Liver (tissue), 8 donors: ENCODE measurements at regions not wholly inside any gene's neighbourhood (a gene's known extent, or its start where the extent isn't known, plus 50 kb on each side); places are given as distances from the start of the nearest gene placed in this dataset.

Experiments used
- DNase-seq: peaks from one replicate; pipeline ENCODE4 v3.0.0-alpha.2; 2017; ENCODE audit warnings: low spot score
- H3K27ac ChIP-seq, 2 donors: one replicate each; pipeline ENCODE4 v1.7.0; 2013; ENCODE audit warnings: inconsistent platforms in 2 of 2, low read length in 2 of 2, control low read depth in 1 of 2, low read depth in 1 of 2, mild to moderate bottlenecking in 1 of 2
- H3K27me3 ChIP-seq, 4 donors: one replicate each; pipeline versions ENCODE4 v1.6.1 to v1.7.0; 2013; ENCODE audit warnings: low read length in 3 of 4, inconsistent platforms in 1 of 4, mild to moderate bottlenecking in 1 of 4, moderate library complexity in 1 of 4; ENCODE audit not compliant: control insufficient read depth in 4 of 4, insufficient read depth in 4 of 4
- H3K36me3 ChIP-seq, 4 donors: one replicate each; pipeline versions ENCODE4 v1.6.1 to v1.7.0; 2013; ENCODE audit warnings: low read length in 3 of 4, mild to moderate bottlenecking in 3 of 4, low read depth in 1 of 4, moderate library complexity in 1 of 4; ENCODE audit not compliant: control insufficient read depth in 4 of 4, insufficient read depth in 3 of 4
- H3K4me1 ChIP-seq, 4 donors: one replicate each; pipeline versions ENCODE4 v1.6.1 to v1.7.0; 2013; ENCODE audit warnings: low read length in 3 of 4, mild to moderate bottlenecking in 3 of 4, moderate library complexity in 1 of 4; ENCODE audit not compliant: control insufficient read depth in 4 of 4, insufficient read depth in 4 of 4
- H3K4me3 ChIP-seq, 3 donors: one replicate each; pipeline versions ENCODE4 v1.6.1 to v1.7.0; 2013; ENCODE audit warnings: low read length in 3 of 3, control low read depth in 1 of 3, low read depth in 1 of 3, mild to moderate bottlenecking in 1 of 3
- H3K9ac ChIP-seq, 2 donors: one replicate each; pipeline ENCODE4 v1.7.0; 2013; ENCODE audit warnings: low read length in 2 of 2, mild to moderate bottlenecking in 2 of 2, moderate library complexity in 2 of 2, control low read depth in 1 of 2, low read depth in 1 of 2
- H3K9me3 ChIP-seq, 4 donors: one replicate each; pipeline versions ENCODE4 v1.6.1 to v1.7.0; 2013; ENCODE audit warnings: low read length in 3 of 4; ENCODE audit not compliant: control insufficient read depth in 4 of 4
- EGR1 ChIP-seq, 2 donors: IDR thresholded peaks; 2 replicates each; pipeline ENCODE4 v1.6.1; 2016 to 2018; ENCODE audit warnings: antibody characterized with exemption in 2 of 2, low read depth in 2 of 2
- FOXA1 ChIP-seq: IDR thresholded peaks from 2 replicates; pipeline ENCODE4 v1.6.1; 2016; ENCODE audit warnings: antibody characterized with exemption
- FOXA2 ChIP-seq: IDR thresholded peaks from 2 replicates; pipeline ENCODE4 v1.6.1; 2016; ENCODE audit warnings: antibody characterized with exemption
- GABPA ChIP-seq, 2 donors: IDR thresholded peaks in 1 of 2; conservative IDR thresholded peaks in 1 of 2; 2 replicates each; pipeline ENCODE4 v1.6.1; 2016; ENCODE audit warnings: antibody characterized with exemption in 2 of 2, mild to moderate bottlenecking in 1 of 2, moderate library complexity in 1 of 2
- HNF4A ChIP-seq, 2 donors: conservative IDR thresholded peaks; 2 replicates each; pipeline ENCODE4 v1.6.1; 2016; ENCODE audit warnings: antibody characterized with exemption in 2 of 2, mild to moderate bottlenecking in 2 of 2
- HNF4G ChIP-seq: IDR thresholded peaks from 2 replicates; pipeline ENCODE4 v1.6.1; 2016; ENCODE audit warnings: antibody characterized with exemption
- NR2F2 ChIP-seq: IDR thresholded peaks from 2 replicates; pipeline ENCODE4 v1.6.1; 2016; ENCODE audit warnings: antibody characterized with exemption
- RAD21 ChIP-seq, 2 donors: IDR thresholded peaks; 2 replicates each; pipeline ENCODE4 v1.6.1; 2016; ENCODE audit warnings: antibody characterized with exemption in 2 of 2, mild to moderate bottlenecking in 2 of 2
- RXRA ChIP-seq, 2 donors: IDR thresholded peaks; 2 replicates each; pipeline ENCODE4 v1.6.1; 2017 to 2018; ENCODE audit warnings: antibody characterized with exemption in 2 of 2, mild to moderate bottlenecking in 1 of 2
- TAF1 ChIP-seq: conservative IDR thresholded peaks from 2 replicates; pipeline ENCODE4 v1.6.1; 2016; ENCODE audit warnings: antibody characterized with exemption, mild to moderate bottlenecking
- YY1 ChIP-seq: IDR thresholded peaks from 2 replicates; pipeline ENCODE4 v1.6.1; 2016; ENCODE audit warnings: antibody characterized with exemption, mild to moderate bottlenecking
- WGBS: extraction: QIAGEN DNeasy Blood & Tissue Kit; methylation state at CpG from one replicate; pipeline ENCODE4 v1.1.7; 2013; 5-methylcytosine and 5-hydroxymethylcytosine counted together
- TF ChIP-seq, protein P1 (sequence below): IDR thresholded peaks from 2 replicates; pipeline ENCODE4 v1.6.1; 2016; ENCODE audit warnings: antibody characterized with exemption
- TF ChIP-seq, protein P2 (sequence below): fragments of 150-350 bp; IDR thresholded peaks from 2 replicates; pipeline ENCODE4 v1.5.1; 2017; ENCODE audit warnings: improper control_type of control experiment, low read depth, low read length; ENCODE audit not compliant: missing input control
- TF ChIP-seq, protein P3 (sequence below): IDR thresholded peaks from 2 replicates; pipeline ENCODE4 v1.6.1; 2016; ENCODE audit warnings: antibody characterized with exemption
- donor health status: healthy.
- donor health status: healthy.
- donor health status: healthy.
- donor health status: healthy.
- donor health status: healthy.

DNA sequence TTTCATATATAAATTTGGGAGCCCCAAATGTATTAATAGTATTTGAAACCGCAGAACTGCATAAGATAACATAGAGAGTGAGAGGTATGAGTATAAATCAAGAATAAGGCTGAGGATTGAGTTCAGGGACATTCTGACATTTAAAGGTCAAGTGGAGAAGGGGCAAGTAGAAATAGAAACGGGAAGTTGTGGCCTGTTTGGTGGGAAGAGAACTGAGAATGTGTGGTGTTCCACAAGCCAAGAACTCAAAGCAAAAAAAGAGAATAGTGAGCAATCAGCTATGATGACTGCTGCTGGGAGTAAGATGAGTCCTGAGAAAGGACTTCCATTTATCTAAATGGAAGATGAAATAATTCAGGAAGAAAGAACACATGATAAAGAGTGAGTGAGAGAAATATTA, 418.4 kb downstream of the CD109 start:
- Histone ChIP-seq H3K9me3 (no peaks in the 10 kb centered on the region), H3K9ac (no peak overlapping the region), H3K4me1 (no peaks in the 10 kb centered on the region), H3K27me3 (peaks cover 0 to 4% (median 0%) of the 10 kb centered on the region in 4 donors), H3K4me3 (no peak overlapping the region), H3K36me3 (no peaks in the 10 kb centered on the region), H3K27ac (no peak overlapping the region)
- WGBS: 67% methylated on average over 2 of the region's 2 CpGs
- DNase-seq: no peak
- TF ChIP-seq RXRA (IDR thresholded peaks at IDR 0.05): no peak
- TF ChIP-seq FOXA1: no peak
- TF ChIP-seq, protein P1, sequence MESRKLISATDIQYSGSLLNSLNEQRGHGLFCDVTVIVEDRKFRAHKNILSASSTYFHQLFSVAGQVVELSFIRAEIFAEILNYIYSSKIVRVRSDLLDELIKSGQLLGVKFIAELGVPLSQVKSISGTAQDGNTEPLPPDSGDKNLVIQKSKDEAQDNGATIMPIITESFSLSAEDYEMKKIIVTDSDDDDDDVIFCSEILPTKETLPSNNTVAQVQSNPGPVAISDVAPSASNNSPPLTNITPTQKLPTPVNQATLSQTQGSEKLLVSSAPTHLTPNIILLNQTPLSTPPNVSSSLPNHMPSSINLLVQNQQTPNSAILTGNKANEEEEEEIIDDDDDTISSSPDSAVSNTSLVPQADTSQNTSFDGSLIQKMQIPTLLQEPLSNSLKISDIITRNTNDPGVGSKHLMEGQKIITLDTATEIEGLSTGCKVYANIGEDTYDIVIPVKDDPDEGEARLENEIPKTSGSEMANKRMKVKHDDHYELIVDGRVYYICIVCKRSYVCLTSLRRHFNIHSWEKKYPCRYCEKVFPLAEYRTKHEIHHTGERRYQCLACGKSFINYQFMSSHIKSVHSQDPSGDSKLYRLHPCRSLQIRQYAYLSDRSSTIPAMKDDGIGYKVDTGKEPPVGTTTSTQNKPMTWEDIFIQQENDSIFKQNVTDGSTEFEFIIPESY: no peak
- TF ChIP-seq, protein P2, sequence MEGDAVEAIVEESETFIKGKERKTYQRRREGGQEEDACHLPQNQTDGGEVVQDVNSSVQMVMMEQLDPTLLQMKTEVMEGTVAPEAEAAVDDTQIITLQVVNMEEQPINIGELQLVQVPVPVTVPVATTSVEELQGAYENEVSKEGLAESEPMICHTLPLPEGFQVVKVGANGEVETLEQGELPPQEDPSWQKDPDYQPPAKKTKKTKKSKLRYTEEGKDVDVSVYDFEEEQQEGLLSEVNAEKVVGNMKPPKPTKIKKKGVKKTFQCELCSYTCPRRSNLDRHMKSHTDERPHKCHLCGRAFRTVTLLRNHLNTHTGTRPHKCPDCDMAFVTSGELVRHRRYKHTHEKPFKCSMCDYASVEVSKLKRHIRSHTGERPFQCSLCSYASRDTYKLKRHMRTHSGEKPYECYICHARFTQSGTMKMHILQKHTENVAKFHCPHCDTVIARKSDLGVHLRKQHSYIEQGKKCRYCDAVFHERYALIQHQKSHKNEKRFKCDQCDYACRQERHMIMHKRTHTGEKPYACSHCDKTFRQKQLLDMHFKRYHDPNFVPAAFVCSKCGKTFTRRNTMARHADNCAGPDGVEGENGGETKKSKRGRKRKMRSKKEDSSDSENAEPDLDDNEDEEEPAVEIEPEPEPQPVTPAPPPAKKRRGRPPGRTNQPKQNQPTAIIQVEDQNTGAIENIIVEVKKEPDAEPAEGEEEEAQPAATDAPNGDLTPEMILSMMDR: no peak
- TF ChIP-seq, protein P3, sequence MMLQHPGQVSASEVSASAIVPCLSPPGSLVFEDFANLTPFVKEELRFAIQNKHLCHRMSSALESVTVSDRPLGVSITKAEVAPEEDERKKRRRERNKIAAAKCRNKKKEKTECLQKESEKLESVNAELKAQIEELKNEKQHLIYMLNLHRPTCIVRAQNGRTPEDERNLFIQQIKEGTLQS: no peak
- TF ChIP-seq HNF4A (conservative IDR thresholded peaks at IDR 0.05): no peak
- no peak for TF ChIP-seq YY1
- TF ChIP-seq HNF4G: no peak
- TF ChIP-seq GABPA (IDR thresholded peaks at IDR 0.05 in 1 of 2, conservative IDR thresholded peaks at IDR 0.05 in 1 of 2): no peak
- TF ChIP-seq TAF1: no peak
- TF ChIP-seq FOXA2: no peak
- no peak for TF ChIP-seq EGR1 (IDR thresholded peaks at IDR 0.05; ENCODE audit: low read depth in 2 of 2)

DNA sequence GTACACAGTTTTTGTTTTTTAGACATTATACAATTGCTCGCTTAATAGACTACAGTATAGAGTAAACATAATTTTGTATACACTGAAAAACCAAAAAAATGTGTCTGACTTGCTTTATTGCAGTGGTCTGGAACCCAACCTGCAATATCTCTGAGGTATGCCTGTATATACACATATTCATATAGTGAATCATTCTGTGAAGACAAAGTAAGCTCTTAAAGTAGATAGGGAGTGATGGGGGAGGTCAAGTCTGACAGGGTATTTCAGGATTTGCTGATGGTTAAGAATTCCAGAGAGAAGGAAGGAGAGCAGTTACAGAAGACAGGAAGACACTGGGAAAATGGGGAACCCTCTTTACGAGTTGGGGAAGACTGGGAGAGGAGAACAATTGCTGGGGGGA, 417.9 kb downstream of the CD109 start:
- 71% methylated on average over 2 of the region's 2 CpGs for WGBS
- no peak for TF ChIP-seq RAD21 (IDR thresholded peaks at IDR 0.05)
- no peak for TF ChIP-seq YY1
- TF ChIP-seq, protein P3: no peak
- TF ChIP-seq, protein P1: no peak
- TF ChIP-seq, protein P2: no peak
- no peak for TF ChIP-seq GABPA (IDR thresholded peaks at IDR 0.05 in 1 of 2, conservative IDR thresholded peaks at IDR 0.05 in 1 of 2)
- no peak for TF ChIP-seq FOXA1
- TF ChIP-seq NR2F2: no peak
- no peak overlapping the region for H3K9ac ChIP-seq
- H3K36me3 ChIP-seq: no peaks in the 10 kb centered on the region
- peaks cover 0 to 4% (median 0%) of the 10 kb centered on the region in 4 donors for H3K27me3 ChIP-seq
- no peak overlapping the region for H3K27ac ChIP-seq
- H3K4me3 ChIP-seq: no peak overlapping the region
- no peak for DNase-seq
- H3K9me3 ChIP-seq: no peaks in the 10 kb centered on the region
- no peaks in the 10 kb centered on the region for H3K4me1 ChIP-seq
